AG08396 (cell line): ENCODE measurements at regions not wholly inside any gene's neighbourhood (a gene's known extent, or its start where the extent isn't known, plus 50 kb on each side); places are given as distances from the start of the nearest gene placed in this dataset.
"Not testable (repeated sequence)": the region's sequence is repeated elsewhere in the genome, so short reads cannot be mapped to it uniquely, and the experiment has no call there.

ENCODE experiments used
- DNase-seq: peaks from one replicate; pipeline ENCODE4 v3.0.0; 2012; ENCODE audit warnings: low spot score, mixed read lengths

GRCh38 chr4:19614171-19614570 is 637.5 kb upstream of the SLIT2 start:
- no peak for DNase-seq

DNA sequence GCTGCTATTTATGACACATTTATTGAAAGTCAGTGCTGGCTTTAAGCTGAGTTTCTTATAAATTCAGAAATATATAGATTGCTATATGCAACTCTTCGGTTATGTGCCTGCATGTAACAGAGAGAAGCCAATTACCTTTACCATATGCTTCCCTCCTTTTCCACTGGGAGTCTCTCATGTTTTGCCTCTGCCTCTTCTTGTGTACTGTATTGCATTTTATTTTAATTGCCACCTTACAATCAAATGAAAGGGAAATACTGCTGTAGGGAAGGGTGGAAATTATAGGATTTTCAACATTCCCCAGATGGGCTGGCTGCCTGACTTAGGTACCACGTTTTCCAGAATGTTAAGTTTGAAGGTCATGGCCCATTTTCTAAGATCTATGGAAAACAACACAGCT is 655.4 kb upstream of the SLIT2 start:
- DNase-seq: no peak

DNA sequence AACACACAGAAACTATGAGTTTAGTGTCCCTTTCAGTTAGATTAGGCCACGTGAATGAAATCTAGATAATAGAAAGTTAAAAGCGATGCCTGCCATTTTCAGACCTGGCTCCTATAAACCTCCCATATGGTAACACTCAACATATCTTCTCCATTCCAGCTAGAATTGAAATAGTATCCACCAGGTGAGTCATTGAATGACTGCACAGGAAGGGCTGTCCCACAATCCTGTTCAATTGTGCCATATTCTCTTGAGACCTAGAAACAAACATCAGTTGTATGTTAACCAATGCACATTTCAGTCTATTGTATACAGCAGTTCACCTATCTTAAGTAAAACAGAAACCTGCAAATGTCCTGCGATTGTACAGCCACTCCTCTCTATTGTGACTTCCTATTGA is 659.3 kb upstream of the SLIT2 start:
- no peak for DNase-seq

GRCh38 chr4:19583827-19584569 is 667.7 kb upstream of the SLIT2 start:
- DNase-seq: peak; percentile 2

- no peak for DNase-seq
Measured at GRCh38 chr4:19580095-19580494, 671.6 kb upstream of the SLIT2 start.

DNA sequence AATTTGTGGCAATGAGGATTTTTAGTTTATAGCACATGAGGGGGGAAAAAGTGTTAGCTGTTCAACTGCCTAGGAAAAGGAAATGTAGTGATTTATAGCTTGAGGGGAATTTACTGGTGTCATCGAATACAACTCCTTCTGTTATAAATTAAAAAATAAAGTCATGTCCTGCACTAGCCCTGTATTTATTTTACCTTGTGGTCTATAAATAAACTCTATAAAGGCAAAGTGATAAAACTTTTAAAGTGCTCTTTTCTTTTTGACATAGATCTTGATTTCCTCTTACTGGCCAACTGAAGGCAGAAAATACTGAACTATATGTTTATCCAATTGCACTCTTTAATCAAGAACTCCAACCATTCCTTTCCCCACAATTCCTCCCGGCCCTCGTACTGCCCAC is 672.1 kb upstream of the SLIT2 start:
- DNase-seq: no peak

DNA sequence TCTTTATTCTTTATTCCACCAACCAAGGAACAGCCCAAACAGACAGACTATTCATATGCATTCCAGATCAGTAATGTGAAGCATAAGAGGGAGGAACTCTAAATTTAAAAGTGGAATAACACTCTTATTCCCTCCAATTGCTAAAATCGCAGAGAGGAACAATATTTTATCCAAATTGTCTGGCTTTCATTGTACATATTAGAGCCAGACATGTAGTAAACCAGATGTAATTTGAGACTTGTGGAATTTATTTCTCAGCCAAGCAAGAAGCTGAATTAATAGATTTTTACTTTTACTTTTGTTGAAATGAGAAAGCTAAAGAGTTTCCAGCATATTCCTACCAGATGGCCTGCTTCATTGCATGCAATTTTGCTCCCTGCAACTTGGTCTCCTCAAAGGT is 674.6 kb upstream of the SLIT2 start:
- no peak for DNase-seq

DNA sequence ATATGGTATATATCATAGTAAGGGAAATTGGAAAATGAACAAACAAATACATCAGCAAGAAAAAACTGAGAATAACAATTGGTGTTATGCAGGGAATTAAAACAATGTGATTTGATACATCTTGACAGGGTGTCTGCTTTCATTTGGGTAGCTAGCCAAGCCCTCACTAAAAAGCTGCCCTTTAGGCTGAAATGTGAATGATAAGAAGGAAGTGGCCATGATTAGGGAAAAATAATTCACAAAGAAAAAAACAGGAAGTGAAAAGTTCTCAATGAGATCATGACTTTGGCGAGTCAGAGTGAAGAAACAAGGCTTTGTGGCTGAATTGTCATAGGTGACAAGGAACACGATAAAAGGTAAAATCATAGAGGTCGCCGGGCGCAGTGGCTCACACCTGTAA is 675.8 kb upstream of the SLIT2 start:
- DNase-seq: no peak

GRCh38 chr4:19566041-19566440 is 685.7 kb upstream of the SLIT2 start:
- no peak for DNase-seq

DNA sequence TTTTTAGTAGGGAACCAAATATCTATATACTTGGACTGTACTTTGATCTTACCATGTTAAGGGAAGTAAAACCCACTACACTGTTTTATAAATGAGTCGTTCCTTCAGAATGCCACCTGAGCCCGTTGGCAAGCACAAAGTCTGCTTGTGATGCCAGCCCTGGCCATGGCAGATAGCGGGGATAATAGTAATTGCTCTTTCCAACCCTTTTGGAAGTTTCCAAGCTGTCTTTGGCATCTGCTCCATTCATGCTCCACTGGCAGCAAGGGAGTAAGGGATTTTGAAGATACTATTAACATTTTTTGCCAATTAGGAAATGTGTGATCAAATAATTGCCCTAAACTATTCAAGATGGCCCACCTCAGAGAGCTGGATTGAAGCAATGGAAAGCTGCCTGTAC is 689.2 kb upstream of the SLIT2 start:
- no peak for DNase-seq

GRCh38 chr4:19557161-19557560 is 694.5 kb upstream of the SLIT2 start:
- no peak for DNase-seq

DNA sequence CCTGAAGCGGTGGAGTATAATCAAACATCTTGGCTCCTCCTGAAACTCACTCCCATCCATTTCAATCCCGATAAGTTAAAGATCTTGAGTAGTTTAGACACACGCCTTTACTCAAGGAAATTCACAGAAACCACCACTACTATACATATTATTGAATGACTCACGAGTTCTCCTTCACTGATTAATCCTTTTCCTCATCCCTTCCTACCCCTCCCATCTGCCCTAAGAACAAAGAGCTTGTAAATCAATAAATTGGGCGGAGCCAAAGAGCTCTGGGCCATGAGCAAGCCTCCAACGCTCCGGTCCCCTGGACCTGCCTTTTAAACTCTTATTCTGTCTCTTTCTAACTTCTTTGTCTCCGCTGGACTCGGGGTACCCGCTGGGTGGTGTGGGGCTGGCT is 695.4 kb upstream of the SLIT2 start:
- DNase-seq: not testable (repeated sequence)

DNA sequence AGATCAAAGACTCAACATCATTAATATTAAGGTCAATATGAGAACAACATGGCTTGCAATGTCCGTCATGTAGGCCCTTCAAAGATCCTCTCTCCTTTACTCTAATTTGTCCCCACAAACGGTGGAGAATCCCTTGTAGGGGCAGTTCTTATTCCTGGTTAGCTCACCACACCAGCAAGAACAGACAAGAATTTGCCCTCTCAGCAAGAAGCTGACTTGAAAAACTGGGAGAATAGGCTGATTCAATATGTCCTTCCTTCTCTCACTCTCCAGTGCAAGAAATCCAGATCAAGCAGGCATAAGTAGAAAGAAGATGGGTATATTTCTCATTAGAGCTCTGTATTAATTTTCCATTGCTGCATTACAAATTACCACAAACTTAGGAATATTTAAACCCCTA is 704.2 kb upstream of the SLIT2 start:
- no peak for DNase-seq

GRCh38 chr4:19544446-19545125 is 707.1 kb upstream of the SLIT2 start:
- DNase-seq: no peak

DNA sequence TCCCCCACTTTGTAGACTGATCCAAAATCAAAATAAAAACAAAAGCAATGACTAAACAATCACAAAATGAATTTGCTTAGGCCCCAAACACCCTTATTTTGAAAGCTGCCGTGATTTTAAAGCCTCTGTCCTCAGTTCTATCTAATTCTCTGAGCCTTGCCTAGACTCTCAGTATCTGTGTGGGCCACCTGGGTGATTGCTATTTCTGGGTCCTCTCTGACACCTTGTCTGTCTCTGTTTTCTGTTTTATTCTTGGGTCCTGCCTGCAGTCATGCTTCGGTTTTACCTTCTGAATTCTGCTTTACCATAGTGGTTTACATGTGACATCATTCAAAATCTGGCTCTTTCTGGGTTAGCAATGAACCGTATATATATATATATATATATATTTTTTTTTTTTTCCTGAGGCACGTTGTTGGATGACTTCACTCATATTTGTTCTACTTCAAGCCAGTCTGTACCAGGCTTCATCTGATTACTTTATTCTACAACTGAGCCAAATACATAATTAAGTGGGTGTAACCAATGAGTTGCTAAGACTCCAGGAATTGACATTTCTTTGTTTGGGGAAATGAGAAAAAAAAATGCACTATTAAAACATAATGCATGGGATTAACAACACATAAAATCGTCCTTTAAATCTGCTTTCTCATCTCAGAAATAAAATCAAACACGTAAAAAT is 710.7 kb upstream of the SLIT2 start:
- DNase-seq: no peak

- no peak for DNase-seq
Measured at GRCh38 chr4:19539201-19539600, 712.5 kb upstream of the SLIT2 start.

DNA sequence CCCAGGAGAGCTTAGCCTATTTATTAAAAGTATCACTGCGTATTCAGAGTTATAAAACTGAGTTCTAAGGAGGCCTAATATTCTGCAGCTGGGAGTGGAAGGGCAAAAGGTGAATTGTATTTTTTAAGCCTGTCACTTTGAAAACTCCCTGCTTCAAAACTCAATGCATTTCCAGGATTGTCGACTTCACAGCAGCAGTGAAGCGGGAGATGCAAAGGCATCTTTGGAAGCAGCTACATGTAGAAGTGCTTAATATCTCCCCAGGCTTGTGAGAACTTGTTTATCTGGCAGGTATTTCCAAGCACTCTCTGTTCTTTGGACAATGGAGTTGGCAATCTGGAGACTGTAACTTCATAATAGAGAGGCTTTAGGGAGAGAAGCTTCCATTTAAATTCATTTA is 717.5 kb upstream of the SLIT2 start:
- DNase-seq: no peak

DNA sequence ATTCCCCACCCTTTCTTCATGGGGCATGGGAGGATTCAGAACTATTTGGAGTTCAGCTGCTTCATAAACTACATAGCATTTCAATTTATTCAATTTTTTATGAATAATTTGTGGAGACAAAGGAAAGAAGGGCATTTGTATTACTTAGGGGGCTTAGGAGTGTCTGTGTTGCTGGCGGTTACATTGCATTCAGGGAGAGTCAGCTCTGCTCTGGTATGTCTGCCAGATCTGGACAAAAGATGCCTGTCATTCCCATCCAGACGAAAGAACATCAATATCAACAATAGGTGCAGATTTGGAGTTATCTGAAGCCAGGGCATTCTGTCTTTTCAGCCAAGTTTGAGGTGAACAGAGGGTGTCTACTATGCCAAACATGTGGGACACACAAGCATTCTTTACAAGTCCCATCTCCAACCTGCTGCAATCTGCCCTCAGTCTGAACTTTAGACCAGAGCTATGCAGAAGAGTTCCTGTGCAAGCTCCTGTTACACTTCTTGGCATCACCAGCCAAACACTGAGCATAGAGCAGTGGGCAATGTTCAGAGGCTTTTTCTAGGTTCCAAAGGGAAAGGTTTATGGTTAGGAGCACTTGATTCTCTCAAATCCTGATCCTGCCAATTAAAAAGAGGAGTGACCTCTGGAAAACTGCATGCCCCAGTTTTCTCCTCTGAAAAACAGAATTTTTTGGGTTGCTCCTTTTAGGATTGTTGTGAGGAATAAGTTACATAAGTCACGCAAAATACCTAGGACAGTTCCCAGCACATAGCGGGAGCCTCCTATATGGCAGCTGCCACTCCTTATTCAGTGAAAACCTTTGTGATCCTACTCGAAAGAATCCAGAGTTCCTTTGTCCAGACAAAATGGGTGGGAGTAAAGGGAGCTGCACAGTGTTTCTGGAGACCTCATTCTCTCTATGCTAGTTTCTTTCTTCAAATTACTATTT is 719.5 kb upstream of the SLIT2 start:
- no peak for DNase-seq

DNA sequence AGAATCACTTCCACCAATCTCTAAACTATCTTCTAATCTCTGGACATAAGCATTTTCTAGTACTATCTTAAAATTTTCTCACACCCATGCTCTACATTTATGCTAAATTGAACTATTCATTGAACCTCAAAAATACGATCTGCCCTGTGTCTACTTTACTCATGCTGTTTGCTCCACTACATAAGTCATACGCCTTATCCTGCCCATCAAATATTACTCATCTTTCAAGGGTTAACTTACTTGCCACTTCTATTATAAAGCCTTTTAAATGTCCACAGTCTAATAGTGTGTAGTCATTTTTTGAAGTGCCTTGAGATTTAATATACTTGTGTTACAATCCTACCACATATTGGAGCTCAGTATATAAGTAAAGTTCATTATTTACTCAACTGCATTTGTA is 727.7 kb upstream of the SLIT2 start:
- DNase-seq: no peak

- DNase-seq: no peak
Measured at GRCh38 chr4:19522966-19523365, 728.7 kb upstream of the SLIT2 start.

- no peak for DNase-seq
Measured at GRCh38 chr4:19520939-19521520, 730.7 kb upstream of the SLIT2 start.
